ENCODE measurements at regions not wholly inside any gene's neighbourhood (a gene's known extent, or its start where the extent isn't known, plus 50 kb on each side); places are given as distances from the start of the nearest gene placed in this dataset.

- Mint-ChIP-seq H3K36me3 (ENCODE audit: low read depth) (no peaks in the 10 kb centered on the region), H3K4me3 (no peak overlapping the region), H3K27ac (no peak overlapping the region), H3K4me1 (peaks cover 15% of the 10 kb centered on the region), H3K27me3 (ENCODE audit: insufficient read depth) (peaks cover 46% of the 10 kb centered on the region), H3K9me3 (no peaks in the 10 kb centered on the region)
- TF ChIP-seq CTCF (conservative IDR thresholded peaks at IDR 0.05): no peak
- no peak overlapping the region for H3K9ac ChIP-seq (ENCODE audit: extremely low read depth, low read length, poor library complexity, severe bottlenecking)
- no peaks in the 10 kb centered on the region for H3K36me3 ChIP-seq (ENCODE audit: control insufficient read depth, insufficient read depth, low read length)
- H3K4me1 ChIP-seq (ENCODE audit: control insufficient read depth, insufficient read depth, low read length): peaks cover 5% of the 10 kb centered on the region
- no peak overlapping the region for H3K4me3 ChIP-seq (ENCODE audit: low read length)
- peaks cover 53% of the 10 kb centered on the region for H3K27me3 ChIP-seq (ENCODE audit: control insufficient read depth, insufficient read depth, low read length, poor library complexity, severe bottlenecking)
- no peaks in the 10 kb centered on the region for H3K9me3 ChIP-seq (ENCODE audit: control insufficient read depth, low read length)
- 86 to 90% methylated on average over 11 to 20 of the region's 20 CpGs for WGBS, 2 experiments (ENCODE audit: insufficient coverage in 1 of 2, insufficient read length in 1 of 2)
- DNase-seq: no peak
- peak overlapping the region; percentile 15 for H3K27ac ChIP-seq (ENCODE audit: low read depth, low read length)
Measured at GRCh38 chr11:116162086-116162885, 610.5 kb downstream of the BUD13 start.

GRCh38 chr11:116148645-116149044 lies 624.1 kb downstream of the BUD13 start:
- no peak overlapping the region for H3K27ac ChIP-seq (ENCODE audit: low read depth, low read length)
- no peaks in the 10 kb centered on the region for H3K27me3 ChIP-seq (ENCODE audit: control insufficient read depth, insufficient read depth, low read length, poor library complexity, severe bottlenecking)
- DNase-seq: no peak
- Mint-ChIP-seq H3K9me3 (peaks cover 15% of the 10 kb centered on the region), H3K36me3 (ENCODE audit: low read depth) (peaks cover 4% of the 10 kb centered on the region), H3K27ac (no peak overlapping the region), H3K27me3 (ENCODE audit: insufficient read depth) (peaks cover 13% of the 10 kb centered on the region), H3K4me1 (peaks cover 15% of the 10 kb centered on the region), H3K4me3 (no peak overlapping the region)
- H3K9ac ChIP-seq (ENCODE audit: extremely low read depth, low read length, poor library complexity, severe bottlenecking): no peak overlapping the region
- no peak overlapping the region for H3K4me3 ChIP-seq (ENCODE audit: low read length)
- TF ChIP-seq CTCF (conservative IDR thresholded peaks at IDR 0.05): no peak
- H3K4me1 ChIP-seq (ENCODE audit: control insufficient read depth, insufficient read depth, low read length): peaks cover 8% of the 10 kb centered on the region
- WGBS, 2 experiments (ENCODE audit: insufficient coverage in 1 of 2, insufficient read length in 1 of 2): 90 to 100% methylated on average over 1 to 2 of the region's 2 CpGs
- H3K36me3 ChIP-seq (ENCODE audit: control insufficient read depth, insufficient read depth, low read length): no peaks in the 10 kb centered on the region
- peaks cover 14% of the 10 kb centered on the region for H3K9me3 ChIP-seq (ENCODE audit: control insufficient read depth, low read length)

- H3K4me3 Mint-ChIP-seq: no peak overlapping the region
- peaks cover 13% of the 10 kb centered on the region for H3K27me3 Mint-ChIP-seq (ENCODE audit: insufficient read depth)
- no peak overlapping the region for H3K27ac ChIP-seq (ENCODE audit: low read depth, low read length)
- H3K9ac ChIP-seq (ENCODE audit: extremely low read depth, low read length, poor library complexity, severe bottlenecking): no peak overlapping the region
- WGBS, 2 experiments (ENCODE audit: insufficient coverage in 1 of 2, insufficient read length in 1 of 2): 65 to 75% methylated on average over 3 to 6 of the region's 10 CpGs
- no peaks in the 10 kb centered on the region for H3K27me3 ChIP-seq (ENCODE audit: control insufficient read depth, insufficient read depth, low read length, poor library complexity, severe bottlenecking)
- H3K4me1 ChIP-seq (ENCODE audit: control insufficient read depth, insufficient read depth, low read length): peaks cover 8% of the 10 kb centered on the region
- H3K27ac Mint-ChIP-seq: no peak overlapping the region
- no peak for TF ChIP-seq CTCF (conservative IDR thresholded peaks at IDR 0.05)
- peaks cover 15% of the 10 kb centered on the region for H3K4me1 Mint-ChIP-seq
- peaks cover 4% of the 10 kb centered on the region for H3K36me3 Mint-ChIP-seq (ENCODE audit: low read depth)
- H3K9me3 Mint-ChIP-seq: peaks cover 15% of the 10 kb centered on the region
- no peak overlapping the region for H3K4me3 ChIP-seq (ENCODE audit: low read length)
- no peaks in the 10 kb centered on the region for H3K36me3 ChIP-seq (ENCODE audit: control insufficient read depth, insufficient read depth, low read length)
- H3K9me3 ChIP-seq (ENCODE audit: control insufficient read depth, low read length): peaks cover 14% of the 10 kb centered on the region
- DNase-seq: peak; percentile 83
Measured at GRCh38 chr11:116148056-116148455, 624.7 kb downstream of the BUD13 start.

Data from endodermal cell (in vitro differentiated cells).